ENCODE measurements at regions not wholly inside any gene's neighbourhood (a gene's known extent, or its start where the extent isn't known, plus 50 kb on each side); places are given as distances from the start of the nearest gene placed in this dataset.

GRCh38 chr11:95486466-95486865, 255.5 kb upstream of the SESN3 start:
- TF ChIP-seq CTCF (IDR thresholded peaks at IDR 0.05; ENCODE audit: borderline replicate concordance, extremely low read depth, low read length, poor library complexity, severe bottlenecking) (no peak), EZH2 (IDR thresholded peaks at IDR 0.05; ENCODE audit: borderline replicate concordance, low read depth, low read length, severe bottlenecking) (no peak)

Data from DND-41 (cell line).